ENCODE measurements at regions not wholly inside any gene's neighbourhood (a gene's known extent, or its start where the extent isn't known, plus 50 kb on each side); places are given as distances from the start of the nearest gene placed in this dataset.

DNA sequence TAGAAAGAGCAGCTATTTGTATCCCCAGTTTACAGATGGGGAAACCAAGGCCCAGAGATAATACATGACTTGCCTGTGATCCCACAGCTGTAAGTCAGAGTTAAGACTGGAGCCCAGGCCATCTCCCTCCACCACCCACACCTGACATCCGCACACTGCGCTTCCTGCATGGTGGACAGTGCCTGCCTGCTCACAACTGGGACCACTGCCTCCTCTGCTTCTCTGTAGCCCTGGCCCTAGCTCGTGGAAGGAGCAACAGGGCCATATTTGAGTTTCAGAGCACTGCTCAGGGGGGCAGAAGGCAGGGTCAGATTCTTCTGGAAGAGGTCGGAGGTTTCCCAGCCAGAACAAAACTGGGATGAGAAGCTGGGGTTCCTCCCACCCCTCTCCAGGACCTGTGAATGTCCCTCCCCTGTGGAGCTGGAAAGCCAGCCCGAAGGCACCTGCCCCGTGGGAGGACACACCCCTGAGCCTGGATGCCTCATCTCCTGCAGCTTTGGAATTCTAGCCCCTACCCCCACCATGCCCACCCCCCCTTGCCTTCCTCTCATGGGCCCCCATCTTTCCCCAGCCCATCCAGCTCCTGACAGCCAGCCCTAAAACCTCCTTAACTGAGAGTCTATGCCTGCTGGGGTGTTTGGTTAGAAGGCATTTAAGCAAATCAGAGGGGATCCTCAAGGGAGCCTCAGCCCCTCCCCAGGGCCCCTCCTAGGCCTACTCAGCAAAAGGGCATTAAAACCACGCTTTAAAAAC, 100.1 kb downstream of the TPRA1 start:
- no peak overlapping the region for H3K4me2 ChIP-seq (ENCODE audit: low read length)
- H3K79me2 ChIP-seq (replicated peaks; ENCODE audit: insufficient read depth, low read length), result no peaks in the 10 kb centered on the region
- no peak overlapping the region for H3K4me3 ChIP-seq (ENCODE audit: low read length)
- no peak overlapping the region for H3K9ac ChIP-seq (ENCODE audit: low read length)
- TF ChIP-seq EP300 (conservative IDR thresholded peaks at IDR 0.05; ENCODE audit: poor library complexity, severe bottlenecking) (no peak), TAF1 (IDR thresholded peaks at IDR 0.05; ENCODE audit: low read depth) (no peak), POLR2AphosphoS5 (IDR thresholded peaks at IDR 0.05) (no peak)
- TF ChIP-seq, protein P1, sequence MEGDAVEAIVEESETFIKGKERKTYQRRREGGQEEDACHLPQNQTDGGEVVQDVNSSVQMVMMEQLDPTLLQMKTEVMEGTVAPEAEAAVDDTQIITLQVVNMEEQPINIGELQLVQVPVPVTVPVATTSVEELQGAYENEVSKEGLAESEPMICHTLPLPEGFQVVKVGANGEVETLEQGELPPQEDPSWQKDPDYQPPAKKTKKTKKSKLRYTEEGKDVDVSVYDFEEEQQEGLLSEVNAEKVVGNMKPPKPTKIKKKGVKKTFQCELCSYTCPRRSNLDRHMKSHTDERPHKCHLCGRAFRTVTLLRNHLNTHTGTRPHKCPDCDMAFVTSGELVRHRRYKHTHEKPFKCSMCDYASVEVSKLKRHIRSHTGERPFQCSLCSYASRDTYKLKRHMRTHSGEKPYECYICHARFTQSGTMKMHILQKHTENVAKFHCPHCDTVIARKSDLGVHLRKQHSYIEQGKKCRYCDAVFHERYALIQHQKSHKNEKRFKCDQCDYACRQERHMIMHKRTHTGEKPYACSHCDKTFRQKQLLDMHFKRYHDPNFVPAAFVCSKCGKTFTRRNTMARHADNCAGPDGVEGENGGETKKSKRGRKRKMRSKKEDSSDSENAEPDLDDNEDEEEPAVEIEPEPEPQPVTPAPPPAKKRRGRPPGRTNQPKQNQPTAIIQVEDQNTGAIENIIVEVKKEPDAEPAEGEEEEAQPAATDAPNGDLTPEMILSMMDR (IDR thresholded peaks at IDR 0.05; ENCODE audit: poor library complexity, severe bottlenecking), result no peak
- H3F3A ChIP-seq (ENCODE audit: insufficient read depth, low read length, poor library complexity, severe bottlenecking), result no peaks in the 10 kb centered on the region
- no peak overlapping the region for H2AFZ ChIP-seq (ENCODE audit: low read depth, low read length)
- H4K20me1 ChIP-seq (ENCODE audit: insufficient read depth), result no peaks in the 10 kb centered on the region
- no peaks in the 10 kb centered on the region for H3K9me2 ChIP-seq (ENCODE audit: insufficient read depth, low read length)
- H3K27me3 ChIP-seq (ENCODE audit: insufficient read depth, low read depth, low read length), result no peaks in the 10 kb centered on the region
- no peak overlapping the region for H3K27ac ChIP-seq (ENCODE audit: low read length)
- no peaks in the 10 kb centered on the region for H3K9me3 ChIP-seq (ENCODE audit: low read length)
- no peaks in the 10 kb centered on the region for H3K36me3 ChIP-seq (ENCODE audit: insufficient read depth, low read length)

DNA sequence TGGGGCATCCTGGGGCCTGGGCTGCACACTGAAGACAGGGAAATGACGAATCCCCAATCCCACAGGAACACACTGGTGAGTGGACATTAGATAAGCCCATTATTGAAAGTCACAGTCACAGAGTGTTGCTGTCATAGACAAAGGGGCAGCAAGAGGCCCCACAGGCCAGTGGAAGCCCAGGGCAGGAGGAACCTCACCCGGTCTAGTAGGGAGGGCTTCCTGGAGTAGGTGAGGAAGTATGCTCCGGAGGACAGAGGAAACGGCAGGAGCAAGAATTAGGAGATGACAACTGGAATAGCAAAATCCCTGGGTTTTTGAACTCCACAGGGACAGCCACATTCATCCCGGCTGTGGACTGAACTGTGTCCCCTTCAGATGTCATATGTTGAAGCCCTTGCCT, 101.2 kb downstream of the TPRA1 start:
- no peaks in the 10 kb centered on the region for H3F3A ChIP-seq (ENCODE audit: insufficient read depth, low read length, poor library complexity, severe bottlenecking)
- TF ChIP-seq MXI1 (conservative IDR thresholded peaks at IDR 0.05; ENCODE audit: poor library complexity, severe bottlenecking), result no peak
- TF ChIP-seq EZH2 (IDR thresholded peaks at IDR 0.05; ENCODE audit: borderline replicate concordance, insufficient read depth, low read length, poor library complexity, severe bottlenecking), result no peak
- no peak for TF ChIP-seq POLR2AphosphoS5 (IDR thresholded peaks at IDR 0.05)
- no peak for TF ChIP-seq TAF1 (IDR thresholded peaks at IDR 0.05; ENCODE audit: low read depth)
- no peak for TF ChIP-seq RAD21 (conservative IDR thresholded peaks at IDR 0.05)
- TF ChIP-seq SMC3 (conservative IDR thresholded peaks at IDR 0.05; ENCODE audit: poor library complexity), result no peak
- TF ChIP-seq, protein P2, sequence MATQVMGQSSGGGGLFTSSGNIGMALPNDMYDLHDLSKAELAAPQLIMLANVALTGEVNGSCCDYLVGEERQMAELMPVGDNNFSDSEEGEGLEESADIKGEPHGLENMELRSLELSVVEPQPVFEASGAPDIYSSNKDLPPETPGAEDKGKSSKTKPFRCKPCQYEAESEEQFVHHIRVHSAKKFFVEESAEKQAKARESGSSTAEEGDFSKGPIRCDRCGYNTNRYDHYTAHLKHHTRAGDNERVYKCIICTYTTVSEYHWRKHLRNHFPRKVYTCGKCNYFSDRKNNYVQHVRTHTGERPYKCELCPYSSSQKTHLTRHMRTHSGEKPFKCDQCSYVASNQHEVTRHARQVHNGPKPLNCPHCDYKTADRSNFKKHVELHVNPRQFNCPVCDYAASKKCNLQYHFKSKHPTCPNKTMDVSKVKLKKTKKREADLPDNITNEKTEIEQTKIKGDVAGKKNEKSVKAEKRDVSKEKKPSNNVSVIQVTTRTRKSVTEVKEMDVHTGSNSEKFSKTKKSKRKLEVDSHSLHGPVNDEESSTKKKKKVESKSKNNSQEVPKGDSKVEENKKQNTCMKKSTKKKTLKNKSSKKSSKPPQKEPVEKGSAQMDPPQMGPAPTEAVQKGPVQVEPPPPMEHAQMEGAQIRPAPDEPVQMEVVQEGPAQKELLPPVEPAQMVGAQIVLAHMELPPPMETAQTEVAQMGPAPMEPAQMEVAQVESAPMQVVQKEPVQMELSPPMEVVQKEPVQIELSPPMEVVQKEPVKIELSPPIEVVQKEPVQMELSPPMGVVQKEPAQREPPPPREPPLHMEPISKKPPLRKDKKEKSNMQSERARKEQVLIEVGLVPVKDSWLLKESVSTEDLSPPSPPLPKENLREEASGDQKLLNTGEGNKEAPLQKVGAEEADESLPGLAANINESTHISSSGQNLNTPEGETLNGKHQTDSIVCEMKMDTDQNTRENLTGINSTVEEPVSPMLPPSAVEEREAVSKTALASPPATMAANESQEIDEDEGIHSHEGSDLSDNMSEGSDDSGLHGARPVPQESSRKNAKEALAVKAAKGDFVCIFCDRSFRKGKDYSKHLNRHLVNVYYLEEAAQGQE (IDR thresholded peaks at IDR 0.05; ENCODE audit: borderline replicate concordance), result no peak
- TF ChIP-seq, protein P1 (IDR thresholded peaks at IDR 0.05; ENCODE audit: poor library complexity, severe bottlenecking), result no peak
- no peak for TF ChIP-seq EP300 (conservative IDR thresholded peaks at IDR 0.05; ENCODE audit: poor library complexity, severe bottlenecking)
- no peaks in the 10 kb centered on the region for H3K9me2 ChIP-seq (ENCODE audit: insufficient read depth, low read length)
- no peaks in the 10 kb centered on the region for H3K27me3 ChIP-seq (ENCODE audit: insufficient read depth, low read depth, low read length)
- H3K27ac ChIP-seq (ENCODE audit: low read length), result no peak overlapping the region
- no peaks in the 10 kb centered on the region for H3K9me3 ChIP-seq (ENCODE audit: low read length)
- no peaks in the 10 kb centered on the region for H3K79me2 ChIP-seq (replicated peaks; ENCODE audit: insufficient read depth, low read length)
- H3K4me3 ChIP-seq (ENCODE audit: low read length), result no peak overlapping the region
- H3K36me3 ChIP-seq (ENCODE audit: insufficient read depth, low read length), result no peaks in the 10 kb centered on the region
- H2AFZ ChIP-seq (ENCODE audit: low read depth, low read length), result no peak overlapping the region
- H3K9ac ChIP-seq (ENCODE audit: low read length), result no peak overlapping the region
- H3K4me2 ChIP-seq (ENCODE audit: low read length), result no peak overlapping the region
- no peaks in the 10 kb centered on the region for H4K20me1 ChIP-seq (ENCODE audit: insufficient read depth)

All from neural cell (in vitro differentiated cells).